ENCODE measurements at regions not wholly inside any gene's neighbourhood (a gene's known extent, or its start where the extent isn't known, plus 50 kb on each side); places are given as distances from the start of the nearest gene placed in this dataset.
"Not testable (repeated sequence)": the region's sequence is repeated elsewhere in the genome, so short reads cannot be mapped to it uniquely, and the experiment has no call there.

DNA sequence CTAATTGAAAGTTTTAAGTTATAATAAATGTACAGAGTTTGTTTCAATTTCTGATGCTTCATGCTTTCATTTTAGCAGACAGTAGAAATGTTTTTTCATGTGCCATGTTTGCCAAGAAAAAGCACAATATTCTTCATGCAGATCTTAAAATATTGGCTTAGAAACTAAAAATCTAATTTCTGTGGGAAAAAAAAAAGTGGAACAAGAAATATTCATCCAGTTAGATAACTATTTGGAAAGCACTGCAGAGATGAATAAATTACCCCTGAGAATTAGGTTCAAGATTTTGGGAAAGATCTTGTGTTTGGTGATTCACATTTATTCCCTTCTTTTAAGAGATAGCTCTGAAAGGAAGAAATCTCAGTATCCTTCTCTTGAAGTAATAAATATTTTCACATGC is 912.5 kb downstream of the C4orf33 start:
- no peak for TF ChIP-seq CTCF (IDR thresholded peaks at IDR 0.05; ENCODE audit: extremely low read depth, insufficient read depth, missing control alignments)

DNA sequence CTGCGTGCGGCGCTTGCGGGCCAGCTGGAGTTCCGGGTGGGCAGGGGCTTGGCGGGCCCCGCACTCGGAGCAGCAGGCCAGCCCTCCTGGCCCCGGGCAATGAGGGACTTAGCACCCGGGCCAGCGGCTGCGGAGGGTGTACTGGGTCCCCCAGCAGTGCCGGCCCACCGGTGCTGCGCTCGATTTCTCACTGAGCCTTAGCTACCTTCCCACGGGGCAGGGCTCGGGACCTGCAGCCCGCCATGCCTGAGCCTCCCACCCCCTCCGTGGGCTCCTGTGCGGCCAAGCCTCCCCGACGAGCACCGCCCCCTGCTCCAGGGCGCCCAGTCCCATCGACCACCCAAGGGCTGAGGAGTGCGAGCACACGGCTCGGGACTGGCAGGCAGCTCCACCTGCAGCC is 916.9 kb downstream of the C4orf33 start:
- DNase-seq (ENCODE audit: low spot score); in situ Hi-C loops (cut with MboI; ENCODE audit: low pct_unique_long_range_greater_than_20kb, low sequenced_read_pairs, unreplicated experiment): not testable (repeated sequence)

More for the DNA sequence above, 912.5 kb downstream of the C4orf33 start:
- in situ Hi-C loops (cut with MboI; ENCODE audit: low pct_unique_long_range_greater_than_20kb, low sequenced_read_pairs, unreplicated experiment): no loop called here
- DNase-seq (ENCODE audit: low spot score): no peak

DNA sequence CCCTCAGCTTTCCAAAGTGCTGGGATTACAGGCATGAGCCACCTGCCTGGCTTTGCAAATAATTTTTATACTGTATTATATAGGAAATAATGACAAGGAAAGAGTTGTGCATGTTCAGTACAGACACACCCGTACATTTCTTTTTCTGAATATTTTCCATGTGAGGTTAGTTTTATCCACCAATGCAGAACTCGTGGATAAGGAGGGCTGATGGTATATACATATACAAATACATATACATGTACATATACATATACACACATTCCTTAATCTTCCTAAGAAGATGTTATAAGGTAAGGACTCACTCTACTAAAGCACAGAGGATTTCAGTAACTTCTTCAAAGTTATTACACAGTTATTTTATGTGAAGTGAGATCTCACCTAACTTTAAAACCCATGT is 925.8 kb downstream of the C4orf33 start:
- TF ChIP-seq CTCF (IDR thresholded peaks at IDR 0.05; ENCODE audit: extremely low read depth, insufficient read depth, missing control alignments): no peak
- no peak for DNase-seq (ENCODE audit: low spot score)
- in situ Hi-C loops (cut with MboI; ENCODE audit: low pct_unique_long_range_greater_than_20kb, low sequenced_read_pairs, unreplicated experiment): no loop called here

- in situ Hi-C loops (cut with MboI; ENCODE audit: low pct_unique_long_range_greater_than_20kb, low sequenced_read_pairs, unreplicated experiment): no loop called here
- no peak for DNase-seq (ENCODE audit: low spot score)
- no peak for TF ChIP-seq CTCF (IDR thresholded peaks at IDR 0.05; ENCODE audit: extremely low read depth, insufficient read depth, missing control alignments)
These were observed 927.1 kb downstream of the C4orf33 start for GRCh38 chr4:130023088-130023487.

- DNase-seq (ENCODE audit: low spot score): no peak
- TF ChIP-seq CTCF (IDR thresholded peaks at IDR 0.05; ENCODE audit: extremely low read depth, insufficient read depth, missing control alignments): no peak
- in situ Hi-C loops (cut with MboI; ENCODE audit: low pct_unique_long_range_greater_than_20kb, low sequenced_read_pairs, unreplicated experiment): no loop called here
These were observed 929.7 kb downstream of the C4orf33 start for GRCh38 chr4:130025701-130026100.

GRCh38 chr4:130026185-130026584 is 930.2 kb downstream of the C4orf33 start:
- no peak for TF ChIP-seq CTCF (IDR thresholded peaks at IDR 0.05; ENCODE audit: extremely low read depth, insufficient read depth, missing control alignments)
- in situ Hi-C loops (cut with MboI; ENCODE audit: low pct_unique_long_range_greater_than_20kb, low sequenced_read_pairs, unreplicated experiment): no loop called here
- no peak for DNase-seq (ENCODE audit: low spot score)

DNA sequence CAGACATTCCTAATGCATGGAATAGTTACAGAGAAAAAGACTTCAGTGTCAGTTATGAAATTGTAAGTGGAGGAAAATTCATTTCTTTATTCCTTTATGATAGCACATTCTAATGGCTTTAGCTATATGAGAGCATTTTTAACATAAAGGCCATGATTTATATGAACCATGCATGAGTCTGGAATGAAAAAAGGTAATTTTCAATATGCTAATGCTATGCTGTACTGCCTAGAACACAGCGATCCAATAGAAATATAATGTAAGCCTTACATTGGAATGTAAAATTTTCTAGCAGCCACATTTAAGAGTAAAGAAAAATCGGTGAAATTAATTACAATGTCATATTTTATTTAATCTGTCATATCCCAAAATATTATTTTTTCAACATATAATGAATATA is 932.0 kb downstream of the C4orf33 start:
- DNase-seq (ENCODE audit: low spot score): no peak
- in situ Hi-C loops (cut with MboI; ENCODE audit: low pct_unique_long_range_greater_than_20kb, low sequenced_read_pairs, unreplicated experiment): no loop called here
- TF ChIP-seq CTCF (IDR thresholded peaks at IDR 0.05; ENCODE audit: extremely low read depth, insufficient read depth, missing control alignments): no peak

Data from GM13977 (cell line).